ENCODE measurements at regions not wholly inside any gene's neighbourhood (a gene's known extent, or its start where the extent isn't known, plus 50 kb on each side); places are given as distances from the start of the nearest gene placed in this dataset.

- Histone ChIP-seq H3K18ac (ENCODE audit: extremely low read depth, low read length) (no peak overlapping the region), H3K56ac (replicated peaks; ENCODE audit: insufficient read length, low read depth, low read length) (no peak overlapping the region), H3K27me3 (replicated peaks in 1 of 4; ENCODE audit: control insufficient read depth in 3 of 4, extremely low read depth in 1 of 4, insufficient read depth in 3 of 4, low read length in 3 of 4) (no peaks in the 10 kb centered on the region), H3K4me2 (ENCODE audit: insufficient read depth in 1 of 2, low read depth in 2 of 2, low read length in 2 of 2) (no peak overlapping the region), H3K79me1 (ENCODE audit: low read depth, low read length) (no peaks in the 10 kb centered on the region), H3K23me2 (ENCODE audit: low read depth, low read length) (no peaks in the 10 kb centered on the region), H4K20me1 (replicated peaks in 1 of 2; ENCODE audit: control insufficient read depth in 1 of 2, insufficient read depth in 2 of 2, low read length in 2 of 2) (no peaks in the 10 kb centered on the region), H4K8ac (ENCODE audit: extremely low read depth, insufficient read depth, low read length) (no peak overlapping the region), H3K9me3 (ENCODE audit: insufficient read depth in 2 of 2, low read depth in 1 of 2, low read length in 1 of 2) (no peaks in the 10 kb centered on the region), H2BK20ac (ENCODE audit: low read length) (no peak overlapping the region), H3K23ac (ENCODE audit: insufficient read length) (no peak overlapping the region), H3K4me1 (replicated peaks in 1 of 4; ENCODE audit: control insufficient read depth in 3 of 4, insufficient read depth in 4 of 4, low read length in 3 of 4) (no peaks in the 10 kb centered on the region), H3K14ac (ENCODE audit: insufficient read length) (no peak overlapping the region), H2BK5ac (ENCODE audit: low read depth, low read length) (no peak overlapping the region), H3K36me3 (ENCODE audit: control insufficient read depth in 2 of 4, insufficient read depth in 4 of 4, low read length in 3 of 4) (no peaks in the 10 kb centered on the region), H2BK12ac (ENCODE audit: low read depth, low read length) (no peak overlapping the region), H2AK5ac (ENCODE audit: low read depth, low read length) (no peak overlapping the region), H2AFZ (ENCODE audit: low read length) (no peak overlapping the region), H3K4me3 (ENCODE audit: extremely low read depth in 1 of 4, insufficient read depth in 2 of 4, low read depth in 3 of 4, low read length in 4 of 4) (no peak overlapping the region), H3K4ac (replicated peaks; ENCODE audit: insufficient read length, low read depth, low read length) (no peak overlapping the region), H2BK120ac (replicated peaks; ENCODE audit: low read depth, low read length) (no peak overlapping the region), H3K79me2 (ENCODE audit: control insufficient read depth in 1 of 2, insufficient read depth in 2 of 2, low read length in 2 of 2) (no peaks in the 10 kb centered on the region), H4K91ac (replicated peaks; ENCODE audit: insufficient read length, low read length) (no peak overlapping the region), H3K9ac (replicated peaks in 1 of 4; ENCODE audit: extremely low read depth in 1 of 4, low read depth in 3 of 4, low read length in 3 of 4) (no peak overlapping the region), H4K5ac (ENCODE audit: insufficient read length, low read depth, low read length) (no peak overlapping the region), H2BK15ac (ENCODE audit: low read length) (no peak overlapping the region), H3K27ac (ENCODE audit: low read depth, low read length) (no peak overlapping the region)
- ChIA-PET CTCF (ENCODE audit: partially characterized antibody) (no interaction called here), POLR2A (ENCODE audit: partially characterized antibody) (no interaction called here)
- FAIRE-seq (no peak), DNase-seq (ENCODE audit: low read depth in 1 of 2, low spot score in 2 of 2) (no peak)
- TF ChIP-seq, protein P1, sequence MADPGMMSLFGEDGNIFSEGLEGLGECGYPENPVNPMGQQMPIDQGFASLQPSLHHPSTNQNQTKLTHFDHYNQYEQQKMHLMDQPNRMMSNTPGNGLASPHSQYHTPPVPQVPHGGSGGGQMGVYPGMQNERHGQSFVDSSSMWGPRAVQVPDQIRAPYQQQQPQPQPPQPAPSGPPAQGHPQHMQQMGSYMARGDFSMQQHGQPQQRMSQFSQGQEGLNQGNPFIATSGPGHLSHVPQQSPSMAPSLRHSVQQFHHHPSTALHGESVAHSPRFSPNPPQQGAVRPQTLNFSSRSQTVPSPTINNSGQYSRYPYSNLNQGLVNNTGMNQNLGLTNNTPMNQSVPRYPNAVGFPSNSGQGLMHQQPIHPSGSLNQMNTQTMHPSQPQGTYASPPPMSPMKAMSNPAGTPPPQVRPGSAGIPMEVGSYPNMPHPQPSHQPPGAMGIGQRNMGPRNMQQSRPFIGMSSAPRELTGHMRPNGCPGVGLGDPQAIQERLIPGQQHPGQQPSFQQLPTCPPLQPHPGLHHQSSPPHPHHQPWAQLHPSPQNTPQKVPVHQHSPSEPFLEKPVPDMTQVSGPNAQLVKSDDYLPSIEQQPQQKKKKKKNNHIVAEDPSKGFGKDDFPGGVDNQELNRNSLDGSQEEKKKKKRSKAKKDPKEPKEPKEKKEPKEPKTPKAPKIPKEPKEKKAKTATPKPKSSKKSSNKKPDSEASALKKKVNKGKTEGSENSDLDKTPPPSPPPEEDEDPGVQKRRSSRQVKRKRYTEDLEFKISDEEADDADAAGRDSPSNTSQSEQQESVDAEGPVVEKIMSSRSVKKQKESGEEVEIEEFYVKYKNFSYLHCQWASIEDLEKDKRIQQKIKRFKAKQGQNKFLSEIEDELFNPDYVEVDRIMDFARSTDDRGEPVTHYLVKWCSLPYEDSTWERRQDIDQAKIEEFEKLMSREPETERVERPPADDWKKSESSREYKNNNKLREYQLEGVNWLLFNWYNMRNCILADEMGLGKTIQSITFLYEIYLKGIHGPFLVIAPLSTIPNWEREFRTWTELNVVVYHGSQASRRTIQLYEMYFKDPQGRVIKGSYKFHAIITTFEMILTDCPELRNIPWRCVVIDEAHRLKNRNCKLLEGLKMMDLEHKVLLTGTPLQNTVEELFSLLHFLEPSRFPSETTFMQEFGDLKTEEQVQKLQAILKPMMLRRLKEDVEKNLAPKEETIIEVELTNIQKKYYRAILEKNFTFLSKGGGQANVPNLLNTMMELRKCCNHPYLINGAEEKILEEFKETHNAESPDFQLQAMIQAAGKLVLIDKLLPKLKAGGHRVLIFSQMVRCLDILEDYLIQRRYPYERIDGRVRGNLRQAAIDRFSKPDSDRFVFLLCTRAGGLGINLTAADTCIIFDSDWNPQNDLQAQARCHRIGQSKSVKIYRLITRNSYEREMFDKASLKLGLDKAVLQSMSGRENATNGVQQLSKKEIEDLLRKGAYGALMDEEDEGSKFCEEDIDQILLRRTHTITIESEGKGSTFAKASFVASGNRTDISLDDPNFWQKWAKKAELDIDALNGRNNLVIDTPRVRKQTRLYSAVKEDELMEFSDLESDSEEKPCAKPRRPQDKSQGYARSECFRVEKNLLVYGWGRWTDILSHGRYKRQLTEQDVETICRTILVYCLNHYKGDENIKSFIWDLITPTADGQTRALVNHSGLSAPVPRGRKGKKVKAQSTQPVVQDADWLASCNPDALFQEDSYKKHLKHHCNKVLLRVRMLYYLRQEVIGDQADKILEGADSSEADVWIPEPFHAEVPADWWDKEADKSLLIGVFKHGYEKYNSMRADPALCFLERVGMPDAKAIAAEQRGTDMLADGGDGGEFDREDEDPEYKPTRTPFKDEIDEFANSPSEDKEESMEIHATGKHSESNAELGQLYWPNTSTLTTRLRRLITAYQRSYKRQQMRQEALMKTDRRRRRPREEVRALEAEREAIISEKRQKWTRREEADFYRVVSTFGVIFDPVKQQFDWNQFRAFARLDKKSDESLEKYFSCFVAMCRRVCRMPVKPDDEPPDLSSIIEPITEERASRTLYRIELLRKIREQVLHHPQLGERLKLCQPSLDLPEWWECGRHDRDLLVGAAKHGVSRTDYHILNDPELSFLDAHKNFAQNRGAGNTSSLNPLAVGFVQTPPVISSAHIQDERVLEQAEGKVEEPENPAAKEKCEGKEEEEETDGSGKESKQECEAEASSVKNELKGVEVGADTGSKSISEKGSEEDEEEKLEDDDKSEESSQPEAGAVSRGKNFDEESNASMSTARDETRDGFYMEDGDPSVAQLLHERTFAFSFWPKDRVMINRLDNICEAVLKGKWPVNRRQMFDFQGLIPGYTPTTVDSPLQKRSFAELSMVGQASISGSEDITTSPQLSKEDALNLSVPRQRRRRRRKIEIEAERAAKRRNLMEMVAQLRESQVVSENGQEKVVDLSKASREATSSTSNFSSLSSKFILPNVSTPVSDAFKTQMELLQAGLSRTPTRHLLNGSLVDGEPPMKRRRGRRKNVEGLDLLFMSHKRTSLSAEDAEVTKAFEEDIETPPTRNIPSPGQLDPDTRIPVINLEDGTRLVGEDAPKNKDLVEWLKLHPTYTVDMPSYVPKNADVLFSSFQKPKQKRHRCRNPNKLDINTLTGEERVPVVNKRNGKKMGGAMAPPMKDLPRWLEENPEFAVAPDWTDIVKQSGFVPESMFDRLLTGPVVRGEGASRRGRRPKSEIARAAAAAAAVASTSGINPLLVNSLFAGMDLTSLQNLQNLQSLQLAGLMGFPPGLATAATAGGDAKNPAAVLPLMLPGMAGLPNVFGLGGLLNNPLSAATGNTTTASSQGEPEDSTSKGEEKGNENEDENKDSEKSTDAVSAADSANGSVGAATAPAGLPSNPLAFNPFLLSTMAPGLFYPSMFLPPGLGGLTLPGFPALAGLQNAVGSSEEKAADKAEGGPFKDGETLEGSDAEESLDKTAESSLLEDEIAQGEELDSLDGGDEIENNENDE (IDR thresholded peaks at IDR 0.05; ENCODE audit: insufficient replicate concordance, low read length), result no peak
Observed at GRCh38 chr5:90336752-90337151, 72.8 kb downstream of the CETN3 start.
